DMS53 treated with DMSO at 0.1 percent for 48 hours (cell line): ENCODE measurements at regions not wholly inside any gene's neighbourhood (a gene's known extent, or its start where the extent isn't known, plus 50 kb on each side); places are given as distances from the start of the nearest gene placed in this dataset.

ENCODE experiments used
- DNase-seq: peaks from one replicate; lab custom pipeline; 2025; ENCODE audit not compliant: unreplicated experiment; lab: John Stamatoyannopoulos, UW

GRCh38 chr10:124305131-124305530 is 113.6 kb downstream of the OAT start:
- no peak for DNase-seq

- no peak for DNase-seq
Measured at GRCh38 chr10:124303662-124304418, 114.9 kb downstream of the OAT start.

- no peak for DNase-seq
Measured at GRCh38 chr10:124302951-124303505, 115.7 kb downstream of the OAT start.

- no peak for DNase-seq
Measured at GRCh38 chr10:124301736-124302135, 117.0 kb downstream of the OAT start.

GRCh38 chr10:124300735-124301134 is 118.0 kb downstream of the OAT start:
- DNase-seq, result no peak

GRCh38 chr10:124300224-124300623 is 118.5 kb downstream of the OAT start:
- DNase-seq, result no peak

- no peak for DNase-seq
Measured at GRCh38 chr10:124299696-124300095, 119.0 kb downstream of the OAT start.

- no peak for DNase-seq
Measured at GRCh38 chr10:124298891-124299290, 119.8 kb downstream of the OAT start.

- no peak for DNase-seq
Measured at GRCh38 chr10:124296813-124297788, 121.6 kb downstream of the OAT start.

GRCh38 chr10:124296121-124296812 is 122.5 kb downstream of the OAT start:
- no peak for DNase-seq

GRCh38 chr10:124294811-124295770 is 123.6 kb downstream of the OAT start:
- DNase-seq, result no peak

GRCh38 chr10:124293616-124294449 is 124.9 kb downstream of the OAT start:
- DNase-seq, result no peak

- no peak for DNase-seq
Measured at GRCh38 chr10:124292911-124293615, 125.7 kb downstream of the OAT start.

GRCh38 chr10:124291001-124291701 is 127.6 kb downstream of the OAT start:
- no peak for DNase-seq

GRCh38 chr10:124289851-124290795 is 128.6 kb downstream of the OAT start:
- no peak for DNase-seq

GRCh38 chr10:124288928-124289850 is 129.5 kb downstream of the OAT start:
- DNase-seq, result no peak
